Esophagus squamous epithelium (tissue), 5 donors: ENCODE measurements at regions not wholly inside any gene's neighbourhood (a gene's known extent, or its start where the extent isn't known, plus 50 kb on each side); places are given as distances from the start of the nearest gene placed in this dataset.
"Not testable (repeated sequence)": the region's sequence is repeated elsewhere in the genome, so short reads cannot be mapped to it uniquely, and the experiment has no call there.

Experiments
- DNase-seq: peaks from one replicate; lab custom pipeline; 2025; lab: John Stamatoyannopoulos, UW
- H3K27ac ChIP-seq, 4 donors: fragments of 200-600 bp; sonication (generic); one replicate each; pipeline ENCODE4 v1.5.1; 2016 to 2019; ENCODE audit warnings: mild to moderate bottlenecking in 1 of 4
- H3K27me3 ChIP-seq, 4 donors: fragments of 200-600 bp; sonication (generic); 1 replicate in 3 of 4; 2 replicates in 1 of 4; pipeline versions ENCODE4 v1.5.1 to v1.6.0; 2017 to 2021; ENCODE audit warnings: antibody characterized with exemption in 1 of 4
- H3K36me3 ChIP-seq, 3 donors: fragments of 200-600 bp; sonication (generic); one replicate each; pipeline ENCODE4 v1.5.1; 2016 to 2019
- H3K4me1 ChIP-seq, 3 donors: fragments of 200-600 bp; sonication (generic); one replicate each; pipeline ENCODE4 v1.5.1; 2017 to 2019
- H3K4me3 ChIP-seq, 4 donors: fragments of 200-600 bp; sonication (generic); 1 replicate in 3 of 4; 2 replicates in 1 of 4; pipeline ENCODE4 v1.5.1; 2016 to 2019; ENCODE audit warnings: mild to moderate bottlenecking in 2 of 4, moderate library complexity in 1 of 4
- H3K9me3 ChIP-seq, 3 donors: fragments of 200-600 bp; sonication (generic); one replicate each; pipeline ENCODE4 v1.5.1; 2016 to 2019
- POLR2A ChIP-seq, 4 donors: fragments of 450-650 bp; IDR thresholded peaks; one replicate each; pipeline ENCODE4 v1.6.1; 2017; ENCODE audit warnings: antibody characterized with exemption in 4 of 4, mild to moderate bottlenecking in 4 of 4, moderate library complexity in 3 of 4
- WGBS, 2 donors: methylation state at CpG; one replicate each; pipeline ENCODE4 v1.1.5; 2018; 5-methylcytosine and 5-hydroxymethylcytosine counted together
- intact Hi-C: fragments of 100-400 bp; cut with DNase I; formaldehyde crosslinking; loops from one replicate; pipeline ENCODE4 v1.15.0; 2022
- TF ChIP-seq, protein P1 (sequence below), 6 experiments: fragments of 450-650 bp in 4 of 6; fragments of 200-600 bp in 2 of 6; sonication (generic) in 2 of 6; IDR thresholded peaks; one replicate each; pipeline ENCODE4 v1.5.1; 2016 to 2019; ENCODE audit warnings: antibody characterized with exemption in 6 of 6, mild to moderate bottlenecking in 4 of 6, moderate library complexity in 4 of 6
- donor health status: DM: yes; HTN: yes; CAD: no.

DNA sequence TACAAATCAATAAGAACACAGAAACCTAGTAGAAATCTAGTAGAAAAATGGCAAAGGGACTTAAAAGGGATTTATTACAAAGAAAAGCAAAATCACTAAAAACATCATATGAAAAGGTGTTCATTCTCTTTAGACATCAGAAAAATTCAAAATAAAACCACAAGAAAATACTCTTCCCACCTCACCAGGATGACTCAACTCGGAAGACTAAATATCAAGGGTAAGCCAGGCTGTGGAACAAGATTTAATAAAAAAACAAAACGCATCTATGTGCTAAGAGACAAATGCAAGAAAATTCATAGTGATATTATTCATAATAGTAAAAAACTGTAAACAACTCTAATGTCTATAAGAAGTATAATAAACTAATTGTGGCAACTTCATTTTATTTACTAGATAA lies 181.6 kb upstream of the GHR start:
- Histone ChIP-seq H3K27me3 (no peaks in the 10 kb centered on the region), H3K9me3 (no peaks in the 10 kb centered on the region), H3K4me1 (no peaks in the 10 kb centered on the region), H3K27ac (no peak overlapping the region), H3K4me3 (no peak overlapping the region), H3K36me3 (no peaks in the 10 kb centered on the region)
- WGBS, 2 donors: 78 to 81% methylated on average over 2 of the region's 2 CpGs
- no peak for DNase-seq
- intact Hi-C loops: no loop called here
- TF ChIP-seq, protein P1, sequence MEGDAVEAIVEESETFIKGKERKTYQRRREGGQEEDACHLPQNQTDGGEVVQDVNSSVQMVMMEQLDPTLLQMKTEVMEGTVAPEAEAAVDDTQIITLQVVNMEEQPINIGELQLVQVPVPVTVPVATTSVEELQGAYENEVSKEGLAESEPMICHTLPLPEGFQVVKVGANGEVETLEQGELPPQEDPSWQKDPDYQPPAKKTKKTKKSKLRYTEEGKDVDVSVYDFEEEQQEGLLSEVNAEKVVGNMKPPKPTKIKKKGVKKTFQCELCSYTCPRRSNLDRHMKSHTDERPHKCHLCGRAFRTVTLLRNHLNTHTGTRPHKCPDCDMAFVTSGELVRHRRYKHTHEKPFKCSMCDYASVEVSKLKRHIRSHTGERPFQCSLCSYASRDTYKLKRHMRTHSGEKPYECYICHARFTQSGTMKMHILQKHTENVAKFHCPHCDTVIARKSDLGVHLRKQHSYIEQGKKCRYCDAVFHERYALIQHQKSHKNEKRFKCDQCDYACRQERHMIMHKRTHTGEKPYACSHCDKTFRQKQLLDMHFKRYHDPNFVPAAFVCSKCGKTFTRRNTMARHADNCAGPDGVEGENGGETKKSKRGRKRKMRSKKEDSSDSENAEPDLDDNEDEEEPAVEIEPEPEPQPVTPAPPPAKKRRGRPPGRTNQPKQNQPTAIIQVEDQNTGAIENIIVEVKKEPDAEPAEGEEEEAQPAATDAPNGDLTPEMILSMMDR (IDR thresholded peaks at IDR 0.05): no peak
- TF ChIP-seq POLR2A (IDR thresholded peaks at IDR 0.05): no peak

- intact Hi-C loops: no loop called here
- 53 to 56% methylated on average over 1 of the region's 1 CpG for WGBS, 2 donors
- H3K27me3 ChIP-seq: no peaks in the 10 kb centered on the region
- H3K36me3 ChIP-seq: no peaks in the 10 kb centered on the region
- TF ChIP-seq, protein P1 (IDR thresholded peaks at IDR 0.05): no peak
- TF ChIP-seq POLR2A (IDR thresholded peaks at IDR 0.05): no peak
- no peak overlapping the region for H3K27ac ChIP-seq
- no peaks in the 10 kb centered on the region for H3K4me1 ChIP-seq
- H3K9me3 ChIP-seq: no peaks in the 10 kb centered on the region
- no peak for DNase-seq
- no peak overlapping the region for H3K4me3 ChIP-seq
Observed at GRCh38 chr5:42242210-42242609, 181.0 kb upstream of the GHR start.

GRCh38 chr5:42242881-42243485 lies 180.3 kb upstream of the GHR start:
- intact Hi-C loops: no loop called here
- Histone ChIP-seq H3K4me3 (no peak overlapping the region), H3K27ac (no peak overlapping the region), H3K36me3 (no peaks in the 10 kb centered on the region), H3K4me1 (no peaks in the 10 kb centered on the region), H3K27me3 (no peaks in the 10 kb centered on the region), H3K9me3 (no peaks in the 10 kb centered on the region)
- no peak for TF ChIP-seq POLR2A (IDR thresholded peaks at IDR 0.05)
- TF ChIP-seq, protein P1 (IDR thresholded peaks at IDR 0.05): no peak
- WGBS, 2 donors: 56 to 58% methylated on average over 5 of the region's 5 CpGs
- no peak for DNase-seq

DNA sequence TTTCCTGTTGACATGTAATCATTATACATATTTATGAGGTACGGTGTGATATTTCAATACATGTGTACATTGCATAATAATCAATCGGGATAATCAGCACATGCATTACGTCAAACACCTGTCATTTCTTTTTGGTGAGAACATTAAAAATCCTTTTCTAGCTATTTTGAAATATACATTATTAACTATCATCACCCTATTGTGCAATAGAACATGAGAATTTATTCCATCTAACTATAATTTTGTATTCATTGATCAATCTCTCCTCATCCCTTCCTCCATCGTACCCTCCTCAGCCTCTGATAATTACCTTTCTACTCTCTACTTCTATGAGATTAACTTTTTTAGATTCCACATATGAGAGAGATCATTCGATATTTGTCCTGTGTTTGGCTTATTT lies 170.9 kb upstream of the GHR start:
- no peaks in the 10 kb centered on the region for H3K27me3 ChIP-seq
- intact Hi-C loops: no loop called here
- no peaks in the 10 kb centered on the region for H3K9me3 ChIP-seq
- H3K4me3 ChIP-seq: no peak overlapping the region
- WGBS, 2 donors: 90 to 92% methylated on average over 5 of the region's 5 CpGs
- H3K27ac ChIP-seq: no peak overlapping the region
- TF ChIP-seq, protein P1 (IDR thresholded peaks at IDR 0.05): no peak
- no peak for TF ChIP-seq POLR2A (IDR thresholded peaks at IDR 0.05)
- H3K4me1 ChIP-seq: no peaks in the 10 kb centered on the region
- no peaks in the 10 kb centered on the region for H3K36me3 ChIP-seq
- no peak for DNase-seq

GRCh38 chr5:42259914-42260313 lies 163.3 kb upstream of the GHR start:
- intact Hi-C loops, H3K4me1 ChIP-seq: not testable (repeated sequence)

GRCh38 chr5:42267091-42267490 lies 156.1 kb upstream of the GHR start:
- H3K4me3 ChIP-seq: no peak overlapping the region
- no peaks in the 10 kb centered on the region for H3K27me3 ChIP-seq
- no peaks in the 10 kb centered on the region for H3K36me3 ChIP-seq
- H3K9me3 ChIP-seq: no peaks in the 10 kb centered on the region
- DNase-seq: no peak
- TF ChIP-seq POLR2A (IDR thresholded peaks at IDR 0.05): no peak
- TF ChIP-seq, protein P1 (IDR thresholded peaks at IDR 0.05): no peak
- intact Hi-C loops: no loop called here
- no peaks in the 10 kb centered on the region for H3K4me1 ChIP-seq
- H3K27ac ChIP-seq: no peak overlapping the region

More at GRCh38 chr5:42259914-42260313, 163.3 kb upstream of the GHR start:
- not testable (repeated sequence) for H3K27me3 ChIP-seq, H3K36me3 ChIP-seq, H3K9me3 ChIP-seq, H3K27ac ChIP-seq, DNase-seq, H3K4me3 ChIP-seq
- WGBS, 2 donors: 92% methylated on average over 11 of the region's 12 CpGs; no CpG with 5 or more reads in 1 of the 2 donors

DNA sequence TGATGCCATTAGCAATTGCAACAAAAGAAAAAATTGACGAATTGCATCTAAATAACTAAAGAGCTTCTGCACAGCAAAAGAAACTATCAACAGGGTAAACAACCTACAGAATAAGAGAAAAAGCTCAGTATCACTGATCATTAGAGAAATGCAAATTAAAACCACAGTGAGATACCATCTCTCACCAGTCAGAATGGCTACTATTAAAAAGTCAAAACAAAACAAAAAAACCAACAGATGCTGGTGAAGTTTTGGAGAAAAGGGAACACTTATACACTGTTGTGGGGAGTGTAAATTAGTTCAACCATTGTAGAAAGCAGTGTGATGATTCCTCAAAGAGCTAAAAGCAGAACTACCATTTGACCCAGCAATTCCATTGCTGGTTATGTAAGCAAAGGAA lies 155.1 kb upstream of the GHR start:
- H3K4me3 ChIP-seq, H3K27ac ChIP-seq, DNase-seq, H3K4me1 ChIP-seq, H3K27me3 ChIP-seq, H3K9me3 ChIP-seq, intact Hi-C loops, H3K36me3 ChIP-seq: not testable (repeated sequence)
- 69 to 86% methylated on average over 1 of the region's 1 CpG for WGBS, 2 donors
